Activated CD8-positive, alpha-beta T cell treated with anti-CD3 and anti-CD28 coated beads for 36 hours (primary cell): ENCODE measurements at regions not wholly inside any gene's neighbourhood (a gene's known extent, or its start where the extent isn't known, plus 50 kb on each side); places are given as distances from the start of the nearest gene placed in this dataset.
"Not testable (repeated sequence)": the region's sequence is repeated elsewhere in the genome, so short reads cannot be mapped to it uniquely, and the experiment has no call there.

Source experiments
- ATAC-seq: fragments of 200-7000 bp; cut with Tn5 transposase; one replicate; pipeline ENCODE4 v1.10.0; 2021; ENCODE audit warnings: mild to moderate bottlenecking, moderate library complexity
- CTCF ChIA-PET: fragments of 350-600 bp; sonication (Branson Sonifier 250); formaldehyde crosslinking; loops from one replicate; lab custom pipeline; 2021; ENCODE audit warnings: antibody characterized with exemption; lab: Charles Lee
- POLR2A ChIA-PET: fragments of 350-600 bp; sonication (Branson Sonifier 250); formaldehyde crosslinking; loops from one replicate; lab custom pipeline; 2021; ENCODE audit warnings: antibody characterized with exemption; lab: Charles Lee
- DNase-seq: peaks from one replicate; pipeline ENCODE4 v3.0.0-alpha.2; 2020
- H3K27ac Mint-ChIP-seq: one replicate; pipeline ENCODE4 v1.8.0; 2021; ENCODE audit warnings: mild to moderate bottlenecking, mixed read lengths
- H3K27me3 Mint-ChIP-seq: one replicate; pipeline ENCODE4 v1.8.0; 2021; ENCODE audit warnings: mixed read lengths
- H3K36me3 Mint-ChIP-seq: one replicate; pipeline ENCODE4 v1.8.0; 2021; ENCODE audit warnings: low read depth, mixed read lengths
- H3K4me1 Mint-ChIP-seq: one replicate; pipeline ENCODE4 v1.8.0; 2021; ENCODE audit warnings: low read depth, mixed read lengths
- H3K4me3 Mint-ChIP-seq: one replicate; pipeline ENCODE4 v1.8.0; 2021; ENCODE audit warnings: mild to moderate bottlenecking, moderate library complexity, mixed read lengths
- H3K9me3 Mint-ChIP-seq: one replicate; pipeline ENCODE4 v1.8.0; 2021; ENCODE audit warnings: mixed read lengths
- intact Hi-C: fragments of 100-400 bp; cut with micrococcal nuclease; formaldehyde crosslinking; loops from one replicate; pipeline ENCODE4 v1.10.0; 2022
- TF ChIP-seq, protein P1 (sequence below): fragments of 200-600 bp; IDR thresholded peaks from one replicate; pipeline ENCODE4 v1.8.0; 2022; ENCODE audit warnings: antibody characterized with exemption, mild to moderate bottlenecking

- ChIA-PET POLR2A (interaction anchor here (0.7 kb wide), 1 partner anchor 288 kb away, joined by 3 read pairs; no protein-coding TSS in a partner anchor), CTCF (no interaction called here)
- Mint-ChIP-seq H3K36me3 (no peaks in the 10 kb centered on the region), H3K27ac (no peak overlapping the region), H3K4me3 (no peak overlapping the region), H3K27me3 (no peaks in the 10 kb centered on the region), H3K9me3 (peaks cover 4% of the 10 kb centered on the region), H3K4me1 (no peaks in the 10 kb centered on the region)
- DNase-seq (no peak), ATAC-seq (no peak)
- TF ChIP-seq, protein P1, sequence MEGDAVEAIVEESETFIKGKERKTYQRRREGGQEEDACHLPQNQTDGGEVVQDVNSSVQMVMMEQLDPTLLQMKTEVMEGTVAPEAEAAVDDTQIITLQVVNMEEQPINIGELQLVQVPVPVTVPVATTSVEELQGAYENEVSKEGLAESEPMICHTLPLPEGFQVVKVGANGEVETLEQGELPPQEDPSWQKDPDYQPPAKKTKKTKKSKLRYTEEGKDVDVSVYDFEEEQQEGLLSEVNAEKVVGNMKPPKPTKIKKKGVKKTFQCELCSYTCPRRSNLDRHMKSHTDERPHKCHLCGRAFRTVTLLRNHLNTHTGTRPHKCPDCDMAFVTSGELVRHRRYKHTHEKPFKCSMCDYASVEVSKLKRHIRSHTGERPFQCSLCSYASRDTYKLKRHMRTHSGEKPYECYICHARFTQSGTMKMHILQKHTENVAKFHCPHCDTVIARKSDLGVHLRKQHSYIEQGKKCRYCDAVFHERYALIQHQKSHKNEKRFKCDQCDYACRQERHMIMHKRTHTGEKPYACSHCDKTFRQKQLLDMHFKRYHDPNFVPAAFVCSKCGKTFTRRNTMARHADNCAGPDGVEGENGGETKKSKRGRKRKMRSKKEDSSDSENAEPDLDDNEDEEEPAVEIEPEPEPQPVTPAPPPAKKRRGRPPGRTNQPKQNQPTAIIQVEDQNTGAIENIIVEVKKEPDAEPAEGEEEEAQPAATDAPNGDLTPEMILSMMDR, result no peak
- intact Hi-C loops, result no loop called here
These were observed 355.6 kb downstream of the ADAMTS20 start for GRCh38 chr12:43196268-43196907.

DNA sequence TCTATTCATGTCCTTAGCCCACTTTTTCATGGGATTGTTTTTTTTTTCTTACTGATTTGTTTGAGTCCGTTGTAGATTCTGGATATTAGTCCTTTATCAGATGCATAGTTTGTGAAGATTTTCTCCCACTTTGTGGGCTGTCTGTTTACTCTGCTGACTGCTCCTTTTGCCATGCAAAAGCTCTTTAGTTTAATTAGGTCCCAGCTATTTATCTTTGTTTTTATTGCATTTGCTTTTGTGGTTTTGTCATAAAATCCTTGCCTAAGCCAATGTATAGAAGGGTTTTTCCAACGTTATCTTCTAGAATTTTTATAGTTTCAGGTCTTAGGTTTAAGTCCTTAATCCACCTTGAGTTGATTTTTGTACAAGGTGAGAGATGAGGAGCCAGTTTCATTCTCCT is 358.9 kb downstream of the ADAMTS20 start:
- H3K27me3 Mint-ChIP-seq, H3K36me3 Mint-ChIP-seq, H3K27ac Mint-ChIP-seq, POLR2A ChIA-PET, intact Hi-C loops, ATAC-seq, H3K4me3 Mint-ChIP-seq, H3K9me3 Mint-ChIP-seq, CTCF ChIA-PET, H3K4me1 Mint-ChIP-seq, DNase-seq: not testable (repeated sequence)

DNA sequence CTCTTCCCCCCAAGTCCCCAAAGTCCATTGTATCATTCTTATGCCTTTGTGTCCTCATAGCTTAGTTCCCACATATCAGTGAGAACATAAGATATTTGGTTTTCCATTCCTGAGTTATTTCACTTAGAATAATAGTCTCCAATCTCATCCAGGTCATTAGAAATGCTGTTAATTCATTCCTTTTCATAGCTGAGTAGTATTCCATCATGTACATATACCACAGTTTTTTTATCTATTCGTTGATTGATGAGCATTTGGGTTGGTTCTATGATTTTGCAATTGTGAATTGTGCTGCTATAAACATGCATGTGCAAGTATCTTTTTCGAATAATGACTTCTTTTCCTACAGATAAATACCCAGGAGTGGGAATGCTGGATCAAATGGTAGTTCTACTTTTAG is 359.6 kb downstream of the ADAMTS20 start:
- H3K4me1 Mint-ChIP-seq, DNase-seq, H3K27ac Mint-ChIP-seq, CTCF ChIA-PET, POLR2A ChIA-PET, H3K9me3 Mint-ChIP-seq, ATAC-seq, H3K4me3 Mint-ChIP-seq, H3K27me3 Mint-ChIP-seq, intact Hi-C loops, H3K36me3 Mint-ChIP-seq: not testable (repeated sequence)

GRCh38 chr12:43180242-43180641 is 371.8 kb downstream of the ADAMTS20 start:
- H3K27me3 Mint-ChIP-seq, result no peaks in the 10 kb centered on the region
- no peaks in the 10 kb centered on the region for H3K36me3 Mint-ChIP-seq
- H3K4me3 Mint-ChIP-seq, result no peak overlapping the region
- DNase-seq (no peak), ATAC-seq (no peak)
- H3K27ac Mint-ChIP-seq, result no peak overlapping the region
- POLR2A ChIA-PET, result no interaction called here
- intact Hi-C loops, result no loop called here
- H3K4me1 Mint-ChIP-seq, result no peaks in the 10 kb centered on the region
- peaks cover 16% of the 10 kb centered on the region for H3K9me3 Mint-ChIP-seq
- TF ChIP-seq, protein P1, result no peak
- CTCF ChIA-PET, result no interaction called here

- H3K27me3 Mint-ChIP-seq, result no peaks in the 10 kb centered on the region
- DNase-seq, result no peak
- ChIA-PET CTCF (no interaction called here), POLR2A (no interaction called here)
- H3K4me3 Mint-ChIP-seq, result no peak overlapping the region
- H3K27ac Mint-ChIP-seq, result no peak overlapping the region
- TF ChIP-seq, protein P1, result no peak
- H3K36me3 Mint-ChIP-seq, result no peaks in the 10 kb centered on the region
- H3K4me1 Mint-ChIP-seq, result no peaks in the 10 kb centered on the region
- intact Hi-C loops, result no loop called here
- H3K9me3 Mint-ChIP-seq, result peaks cover 16% of the 10 kb centered on the region
- ATAC-seq, result no peak
These were observed 372.5 kb downstream of the ADAMTS20 start for GRCh38 chr12:43179486-43179885.

GRCh38 chr12:43177276-43177675 is 374.7 kb downstream of the ADAMTS20 start:
- ChIA-PET POLR2A (no interaction called here), CTCF (interaction anchor here (1.1 kb wide), 1 partner anchor 9 kb away, joined by 3 read pairs; no protein-coding TSS in a partner anchor)
- DNase-seq (no peak), ATAC-seq (no peak)
- Mint-ChIP-seq H3K36me3 (no peaks in the 10 kb centered on the region), H3K9me3 (peaks cover 10% of the 10 kb centered on the region), H3K4me3 (no peak overlapping the region), H3K4me1 (no peaks in the 10 kb centered on the region), H3K27me3 (no peaks in the 10 kb centered on the region), H3K27ac (no peak overlapping the region)
- TF ChIP-seq, protein P1, result no peak
- intact Hi-C loops, result no loop called here
